Keratinocyte (primary cell): ENCODE measurements at regions not wholly inside any gene's neighbourhood (a gene's known extent, or its start where the extent isn't known, plus 50 kb on each side); places are given as distances from the start of the nearest gene placed in this dataset.

Experiments
- EZH2 ChIP-seq: IDR thresholded peaks from one replicate; pipeline ENCODE4 v1.6.1; 2012; ENCODE audit warnings: inconsistent platforms, mild to moderate bottlenecking, low read length, moderate library complexity
- TF ChIP-seq, protein P1 (sequence below), 3 experiments: IDR thresholded peaks in 1 of 3; conservative IDR thresholded peaks in 1 of 3; optimal IDR thresholded peaks in 1 of 3; 2 replicates in 2 of 3; 3 replicates in 1 of 3; pipeline versions ENCODE3 to v1.5.1; 2011; ENCODE audit warnings: low read length in 3 of 3, mild to moderate bottlenecking in 3 of 3, moderate library complexity in 2 of 3, control low read depth in 1 of 3, inconsistent platforms in 1 of 3; ENCODE audit not compliant: insufficient read depth in 2 of 3; ENCODE audit errors: extremely low read depth in 1 of 3

DNA sequence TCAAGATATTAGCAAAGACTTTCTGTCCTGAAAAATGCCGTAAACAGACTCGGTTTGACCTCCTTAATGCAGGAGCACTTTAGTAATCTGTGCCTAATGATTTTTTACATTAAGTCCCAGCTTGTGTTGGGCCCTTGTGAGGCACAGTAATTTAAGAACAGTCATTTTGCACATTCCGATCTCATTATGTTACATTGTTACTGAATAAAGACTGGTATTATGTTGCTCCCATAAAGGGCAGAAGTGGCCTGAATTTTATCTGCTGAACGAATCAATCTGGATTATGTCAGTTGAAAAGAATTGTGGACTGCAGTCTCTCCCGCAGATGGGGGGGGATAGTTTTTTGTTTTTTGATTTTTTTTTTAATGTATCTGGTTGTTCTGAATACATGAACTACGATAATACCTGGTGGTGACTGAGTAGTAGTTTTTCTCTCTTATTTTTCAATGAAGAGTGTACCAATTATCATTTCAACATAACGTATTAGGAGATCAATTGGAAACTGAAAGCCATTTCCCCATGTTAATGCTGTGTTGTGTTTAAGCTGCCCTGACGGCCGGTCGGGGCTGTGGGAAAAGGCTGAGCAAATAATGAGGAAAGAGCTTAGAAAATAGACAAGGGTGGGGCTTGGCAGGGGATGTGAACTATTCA is 290.2 kb downstream of the ZNF536 start:
- TF ChIP-seq, protein P1, sequence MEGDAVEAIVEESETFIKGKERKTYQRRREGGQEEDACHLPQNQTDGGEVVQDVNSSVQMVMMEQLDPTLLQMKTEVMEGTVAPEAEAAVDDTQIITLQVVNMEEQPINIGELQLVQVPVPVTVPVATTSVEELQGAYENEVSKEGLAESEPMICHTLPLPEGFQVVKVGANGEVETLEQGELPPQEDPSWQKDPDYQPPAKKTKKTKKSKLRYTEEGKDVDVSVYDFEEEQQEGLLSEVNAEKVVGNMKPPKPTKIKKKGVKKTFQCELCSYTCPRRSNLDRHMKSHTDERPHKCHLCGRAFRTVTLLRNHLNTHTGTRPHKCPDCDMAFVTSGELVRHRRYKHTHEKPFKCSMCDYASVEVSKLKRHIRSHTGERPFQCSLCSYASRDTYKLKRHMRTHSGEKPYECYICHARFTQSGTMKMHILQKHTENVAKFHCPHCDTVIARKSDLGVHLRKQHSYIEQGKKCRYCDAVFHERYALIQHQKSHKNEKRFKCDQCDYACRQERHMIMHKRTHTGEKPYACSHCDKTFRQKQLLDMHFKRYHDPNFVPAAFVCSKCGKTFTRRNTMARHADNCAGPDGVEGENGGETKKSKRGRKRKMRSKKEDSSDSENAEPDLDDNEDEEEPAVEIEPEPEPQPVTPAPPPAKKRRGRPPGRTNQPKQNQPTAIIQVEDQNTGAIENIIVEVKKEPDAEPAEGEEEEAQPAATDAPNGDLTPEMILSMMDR (optimal IDR thresholded peaks at IDR 0.05 in 1 of 3, IDR thresholded peaks at IDR 0.05 in 1 of 3, conservative IDR thresholded peaks at IDR 0.05 in 1 of 3; ENCODE audit: extremely low read depth in 1 of 3, insufficient read depth in 2 of 3, low read length in 3 of 3): no peak
- no peak for TF ChIP-seq EZH2
